Neural cell (in vitro differentiated cells): ENCODE measurements at regions not wholly inside any gene's neighbourhood (a gene's known extent, or its start where the extent isn't known, plus 50 kb on each side); places are given as distances from the start of the nearest gene placed in this dataset.

Experiments used
- CTCF ChIP-seq: fragments of 450-650 bp; IDR thresholded peaks from 2 replicates; pipeline ENCODE4 v1.5.1; 2014; ENCODE audit warnings: antibody characterized with exemption, mild to moderate bottlenecking, moderate library complexity; ENCODE audit not compliant: poor library complexity, severe bottlenecking
- EP300 ChIP-seq: fragments of 450-650 bp; conservative IDR thresholded peaks from 2 replicates; pipeline ENCODE4 v1.6.1; 2014; ENCODE audit warnings: antibody characterized with exemption, mild to moderate bottlenecking, moderate library complexity; ENCODE audit not compliant: poor library complexity, severe bottlenecking
- EZH2 ChIP-seq: fragments of 200-600, 300-800 bp; shearing (Covaris generic), sonication (generic); IDR thresholded peaks from 2 replicates; pipeline ENCODE4 v1.6.1; 2014; ENCODE audit warnings: antibody characterized with exemption, low read length, borderline replicate concordance, mild to moderate bottlenecking; ENCODE audit not compliant: insufficient read depth, poor library complexity, severe bottlenecking
- MXI1 ChIP-seq: fragments of 450-650 bp; conservative IDR thresholded peaks from 2 replicates; pipeline ENCODE4 v1.6.1; 2014; ENCODE audit warnings: antibody characterized with exemption, mild to moderate bottlenecking; ENCODE audit not compliant: poor library complexity, severe bottlenecking
- POLR2AphosphoS5 ChIP-seq: IDR thresholded peaks from 2 replicates; pipeline ENCODE4 v1.6.1; 2012
- RAD21 ChIP-seq: fragments of 450-650 bp; conservative IDR thresholded peaks from 2 replicates; pipeline ENCODE4 v1.6.1; 2014; ENCODE audit warnings: antibody characterized with exemption, mild to moderate bottlenecking, moderate library complexity
- SMC3 ChIP-seq: fragments of 450-650 bp; conservative IDR thresholded peaks from 2 replicates; pipeline ENCODE4 v1.6.1; 2014; ENCODE audit warnings: antibody characterized with exemption, mild to moderate bottlenecking, moderate library complexity; ENCODE audit not compliant: poor library complexity
- TAF1 ChIP-seq: IDR thresholded peaks from 2 replicates; pipeline ENCODE4 v1.6.1; 2012; ENCODE audit warnings: low read depth
- TF ChIP-seq, protein P1 (sequence below): IDR thresholded peaks from 2 replicates; pipeline ENCODE4 v1.6.1; 2012; ENCODE audit warnings: borderline replicate concordance

GRCh38 chr3:187912007-187912406 is 166.7 kb upstream of the BCL6 start:
- TF ChIP-seq CTCF (no peak), EZH2 (no peak), POLR2AphosphoS5 (no peak), EP300 (no peak), MXI1 (no peak), TAF1 (no peak), SMC3 (no peak), RAD21 (no peak)
- TF ChIP-seq, protein P1, sequence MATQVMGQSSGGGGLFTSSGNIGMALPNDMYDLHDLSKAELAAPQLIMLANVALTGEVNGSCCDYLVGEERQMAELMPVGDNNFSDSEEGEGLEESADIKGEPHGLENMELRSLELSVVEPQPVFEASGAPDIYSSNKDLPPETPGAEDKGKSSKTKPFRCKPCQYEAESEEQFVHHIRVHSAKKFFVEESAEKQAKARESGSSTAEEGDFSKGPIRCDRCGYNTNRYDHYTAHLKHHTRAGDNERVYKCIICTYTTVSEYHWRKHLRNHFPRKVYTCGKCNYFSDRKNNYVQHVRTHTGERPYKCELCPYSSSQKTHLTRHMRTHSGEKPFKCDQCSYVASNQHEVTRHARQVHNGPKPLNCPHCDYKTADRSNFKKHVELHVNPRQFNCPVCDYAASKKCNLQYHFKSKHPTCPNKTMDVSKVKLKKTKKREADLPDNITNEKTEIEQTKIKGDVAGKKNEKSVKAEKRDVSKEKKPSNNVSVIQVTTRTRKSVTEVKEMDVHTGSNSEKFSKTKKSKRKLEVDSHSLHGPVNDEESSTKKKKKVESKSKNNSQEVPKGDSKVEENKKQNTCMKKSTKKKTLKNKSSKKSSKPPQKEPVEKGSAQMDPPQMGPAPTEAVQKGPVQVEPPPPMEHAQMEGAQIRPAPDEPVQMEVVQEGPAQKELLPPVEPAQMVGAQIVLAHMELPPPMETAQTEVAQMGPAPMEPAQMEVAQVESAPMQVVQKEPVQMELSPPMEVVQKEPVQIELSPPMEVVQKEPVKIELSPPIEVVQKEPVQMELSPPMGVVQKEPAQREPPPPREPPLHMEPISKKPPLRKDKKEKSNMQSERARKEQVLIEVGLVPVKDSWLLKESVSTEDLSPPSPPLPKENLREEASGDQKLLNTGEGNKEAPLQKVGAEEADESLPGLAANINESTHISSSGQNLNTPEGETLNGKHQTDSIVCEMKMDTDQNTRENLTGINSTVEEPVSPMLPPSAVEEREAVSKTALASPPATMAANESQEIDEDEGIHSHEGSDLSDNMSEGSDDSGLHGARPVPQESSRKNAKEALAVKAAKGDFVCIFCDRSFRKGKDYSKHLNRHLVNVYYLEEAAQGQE, result no peak
